HG03439 (cell line): ENCODE measurements at regions not wholly inside any gene's neighbourhood (a gene's known extent, or its start where the extent isn't known, plus 50 kb on each side); places are given as distances from the start of the nearest gene placed in this dataset.

Experiments used
- ATAC-seq: cut with Tn5 transposase; IDR thresholded peaks from one replicate; pipeline ENCODE4 v1.9.1; 2021; ENCODE audit warnings: mild to moderate bottlenecking, moderate library complexity; ENCODE audit not compliant: unreplicated experiment

DNA sequence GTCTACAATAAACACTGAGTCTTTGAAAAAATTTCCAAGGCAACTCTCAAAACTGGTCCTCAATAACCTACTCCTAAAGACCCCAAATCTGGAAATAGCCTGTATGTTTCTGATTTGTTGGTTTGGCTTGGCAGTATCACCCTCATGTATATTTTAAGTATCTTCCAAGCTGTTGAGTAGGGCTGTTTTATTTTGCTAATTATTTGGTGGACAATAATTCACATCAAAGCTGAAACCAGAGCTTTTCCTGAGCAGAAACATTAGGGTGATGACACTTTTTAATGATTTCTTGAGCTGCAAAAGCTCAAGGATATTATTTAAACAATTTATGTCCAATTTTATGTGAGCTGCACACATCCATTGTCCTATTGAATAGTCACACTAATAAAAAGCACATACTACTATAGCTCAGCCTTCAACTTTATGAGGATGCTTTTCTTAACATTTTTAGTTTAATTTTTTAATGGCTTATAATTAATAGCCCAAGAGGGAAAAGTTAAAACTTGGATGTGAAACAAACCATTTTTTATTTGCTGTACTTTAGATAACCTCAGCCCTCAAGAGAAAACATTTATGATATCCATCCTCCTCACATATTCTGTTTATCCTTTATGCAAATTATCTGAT, 393.1 kb downstream of the TAF11L14 start:
- no peak for ATAC-seq

DNA sequence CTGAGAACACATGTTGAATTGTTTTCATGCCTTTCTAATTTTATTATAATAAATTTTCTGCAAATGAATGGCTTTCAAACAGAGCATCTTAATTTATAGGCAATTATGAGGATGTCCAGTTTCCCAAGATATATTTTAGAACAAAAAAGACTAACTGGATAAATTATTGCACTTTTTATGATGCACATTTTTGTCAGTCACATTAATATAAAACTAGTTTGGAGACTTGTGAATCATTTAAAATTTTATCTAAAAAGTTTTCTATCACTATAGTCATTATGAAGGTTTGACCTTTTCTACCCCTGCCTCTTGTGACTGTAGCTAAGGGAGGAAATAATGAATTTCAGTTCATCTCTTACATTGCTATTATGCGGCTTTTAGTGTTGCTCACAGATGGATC, 393.8 kb downstream of the TAF11L14 start:
- ATAC-seq = no peak

DNA sequence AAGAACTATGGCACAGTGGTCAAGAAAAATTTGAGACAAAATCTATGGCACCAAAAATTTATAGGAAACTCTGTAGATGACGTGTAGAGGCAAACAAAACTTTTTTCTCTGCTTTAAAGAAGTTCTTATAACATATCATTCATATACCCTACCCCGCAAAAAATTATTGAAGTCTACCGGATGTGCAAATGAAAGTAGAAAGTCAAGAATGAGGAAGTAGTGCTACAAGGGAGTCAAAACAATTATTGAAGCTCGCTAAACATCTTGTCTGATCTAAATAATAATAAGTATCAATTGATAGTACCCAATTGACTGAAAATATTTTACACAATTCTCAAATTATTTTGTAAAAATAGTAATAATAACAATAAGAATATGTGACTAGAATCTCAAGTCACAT, 398.5 kb downstream of the TAF11L14 start:
- ATAC-seq = no peak

DNA sequence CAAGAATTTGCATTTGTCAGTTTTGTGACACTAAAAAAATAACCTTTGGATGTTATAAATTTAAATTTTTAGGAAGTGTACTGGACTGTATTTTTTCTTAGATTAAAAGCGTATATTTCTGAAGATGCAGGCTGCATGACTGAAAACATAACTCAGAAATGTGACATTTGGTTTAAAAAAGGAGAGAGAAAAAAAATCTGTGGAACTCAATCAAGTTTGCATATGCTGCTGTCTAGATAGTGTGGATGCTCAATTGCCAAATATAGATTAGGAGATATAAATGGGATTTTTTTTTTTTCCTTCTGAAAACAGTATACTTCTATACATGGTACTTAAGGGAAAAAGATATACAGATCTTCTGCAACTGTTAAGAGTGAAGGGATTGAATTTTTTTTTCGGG, 402.3 kb downstream of the TAF11L14 start:
- ATAC-seq = no peak

DNA sequence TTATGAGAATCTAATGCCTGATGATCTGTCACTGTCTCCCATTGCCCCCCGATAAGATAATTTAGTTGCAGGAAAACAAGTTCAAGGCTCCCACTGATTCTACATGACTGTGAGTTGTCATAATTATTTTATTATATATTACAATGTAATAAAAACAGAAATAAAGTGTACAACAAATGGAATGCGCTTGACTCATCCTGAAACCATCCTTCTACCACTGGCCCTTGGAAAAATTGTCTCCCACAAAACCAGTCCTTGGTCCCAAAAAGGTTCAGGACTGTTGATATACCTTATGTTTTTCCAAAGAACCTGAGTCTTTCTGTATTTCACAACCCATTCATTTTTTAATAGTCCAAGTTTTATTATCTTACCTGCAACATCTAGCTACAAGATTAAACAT, 403.5 kb downstream of the TAF11L14 start:
- no peak for ATAC-seq

DNA sequence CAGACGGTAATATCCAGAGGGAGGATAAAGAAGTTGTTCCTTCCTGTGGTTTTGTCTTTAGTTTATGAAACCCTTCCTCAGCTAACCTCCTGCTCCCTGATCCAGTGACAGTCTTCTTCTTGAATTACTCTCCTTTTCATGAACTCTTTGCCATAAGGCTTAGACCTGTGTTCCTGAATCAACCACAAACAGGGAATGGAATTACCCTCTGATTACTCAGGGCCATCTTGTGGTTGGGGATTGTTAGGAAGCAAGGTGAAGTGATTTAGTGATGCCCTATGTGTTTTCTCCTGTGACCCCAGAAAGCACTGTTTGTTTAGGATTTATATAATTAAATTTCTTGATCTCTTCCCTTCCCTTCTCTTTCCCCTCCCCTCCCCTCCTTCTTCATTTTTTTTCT, 409.1 kb downstream of the TAF11L14 start:
- ATAC-seq = no peak

DNA sequence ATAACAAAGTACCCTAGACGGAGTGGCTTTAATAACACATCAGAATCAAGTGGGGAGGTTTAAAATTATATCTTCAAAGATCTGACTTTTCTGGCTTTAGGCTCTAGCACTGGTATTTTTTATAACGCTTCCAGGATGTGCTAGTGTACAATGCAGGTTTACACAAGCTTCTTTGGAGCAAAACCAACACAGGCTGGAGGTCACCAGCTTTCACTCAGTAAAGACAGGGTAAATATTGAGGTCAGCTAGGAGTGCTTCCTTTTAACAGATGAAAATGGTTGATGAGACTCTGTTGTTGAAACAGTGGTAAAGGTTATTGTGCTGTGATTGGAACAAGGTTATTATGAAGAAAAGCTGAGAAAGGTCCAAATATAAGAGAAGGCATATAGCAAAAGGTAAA, 414.2 kb downstream of the TAF11L14 start:
- ATAC-seq = no peak

DNA sequence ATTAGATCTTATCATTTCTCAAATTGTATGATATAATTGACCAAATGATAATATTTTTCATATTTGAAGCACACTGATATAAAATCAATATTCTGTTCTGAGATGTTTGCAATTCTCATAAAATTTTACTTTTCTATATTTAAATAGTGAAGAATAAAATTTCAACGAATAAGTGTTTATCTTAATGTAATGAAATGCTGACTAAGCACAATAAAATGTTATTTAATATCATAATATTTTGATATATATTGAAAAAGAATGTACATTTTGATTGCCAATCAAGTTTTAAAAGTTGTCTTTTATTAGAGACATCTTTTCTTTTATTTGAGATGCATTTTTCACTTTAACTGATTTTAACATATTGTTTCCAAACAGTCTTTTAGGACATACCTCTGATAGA, 416.1 kb downstream of the TAF11L14 start:
- no peak for ATAC-seq

DNA sequence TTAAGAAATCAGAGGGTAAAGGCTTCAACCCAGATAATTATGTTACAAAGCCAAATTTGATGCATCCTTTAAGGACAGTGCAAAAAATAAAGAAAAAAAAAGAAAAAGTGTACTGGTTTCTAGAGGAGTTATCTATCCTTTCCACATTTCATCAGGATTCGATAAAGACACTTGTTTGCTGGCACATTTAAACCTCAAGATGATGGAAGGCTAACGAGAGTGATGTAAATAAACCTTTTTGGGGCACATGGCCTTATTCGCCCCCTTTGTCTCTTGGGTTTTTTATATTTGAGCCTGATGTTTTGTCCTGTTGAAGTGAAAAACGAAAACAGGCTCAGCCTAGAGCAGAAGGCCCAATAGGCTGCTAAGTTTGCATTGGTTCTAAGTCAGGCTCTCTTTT, 416.5 kb downstream of the TAF11L14 start:
- ATAC-seq = no peak

DNA sequence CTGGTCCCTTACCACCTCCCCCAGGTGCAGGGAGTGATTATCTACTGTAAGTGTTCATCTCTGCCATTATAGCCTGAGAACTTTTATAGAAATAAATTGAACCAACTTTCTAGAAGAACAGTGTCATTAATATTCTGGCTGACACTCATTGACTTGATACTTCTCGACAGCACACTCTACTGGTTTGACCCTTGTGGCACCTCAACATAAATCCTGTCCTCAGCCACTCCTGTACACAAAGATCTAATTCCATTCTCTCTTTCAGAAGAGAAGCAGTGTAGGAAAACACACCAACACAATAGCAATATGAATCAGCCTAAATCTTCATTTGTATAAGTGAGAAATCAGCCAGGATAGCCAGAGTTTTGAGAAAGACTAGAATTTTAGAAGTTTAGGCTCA, 417.7 kb downstream of the TAF11L14 start:
- ATAC-seq = no peak

DNA sequence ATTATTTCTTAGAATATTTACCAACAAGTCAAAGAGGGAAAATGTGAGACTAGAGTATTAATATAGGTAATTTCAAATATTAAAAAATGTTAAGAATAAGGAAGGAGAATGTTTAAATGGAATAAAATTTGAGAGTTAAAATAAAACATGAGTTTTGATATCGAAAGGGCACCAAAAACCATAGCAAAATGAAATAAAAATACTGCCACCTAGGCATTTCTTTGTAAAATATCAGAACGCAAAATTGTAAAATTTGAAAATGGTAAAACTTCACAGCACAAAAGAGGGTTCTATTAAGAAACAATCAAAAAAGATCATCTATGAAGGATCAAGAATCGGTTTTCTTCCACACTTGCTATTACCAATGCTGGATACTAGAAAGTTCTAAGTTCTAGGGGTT, 418.3 kb downstream of the TAF11L14 start:
- no peak for ATAC-seq

DNA sequence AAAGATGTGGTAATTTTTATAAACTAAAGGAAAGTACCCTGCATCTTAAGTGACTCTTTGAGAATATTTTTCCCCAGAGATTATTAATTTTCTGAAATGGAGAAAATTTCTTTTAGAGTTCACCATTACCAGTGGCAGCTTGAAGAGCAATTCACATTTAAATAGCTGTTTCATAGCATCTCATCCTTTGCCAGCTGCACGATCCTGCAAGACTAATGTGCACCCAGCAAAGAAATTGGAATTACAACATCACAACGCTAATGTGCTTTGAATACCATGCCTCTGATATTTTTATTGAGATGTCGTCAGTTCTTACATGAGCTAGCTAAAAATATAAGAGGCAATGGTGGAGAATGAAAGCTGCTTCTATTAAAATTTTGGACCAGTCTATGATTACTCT, 423.5 kb downstream of the TAF11L14 start:
- no peak for ATAC-seq

DNA sequence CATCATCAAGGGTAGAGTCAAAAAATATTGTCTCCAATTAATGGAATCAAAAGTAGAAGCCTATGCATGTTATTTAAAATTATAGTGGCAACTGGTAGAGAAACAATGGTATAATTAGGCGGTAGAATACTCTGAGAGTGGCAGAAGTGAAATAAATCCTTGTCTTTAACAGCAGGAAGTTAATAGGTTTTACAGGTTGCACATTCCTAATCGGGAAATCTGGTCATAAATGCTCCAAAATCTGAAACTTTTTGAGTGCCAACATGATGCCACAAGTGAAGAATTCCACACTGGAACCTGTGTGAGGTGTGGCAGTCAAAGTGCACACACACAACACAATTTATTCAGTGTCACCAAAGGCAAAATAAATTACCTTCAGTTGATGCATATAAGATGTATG, 433.4 kb downstream of the TAF11L14 start:
- no peak for ATAC-seq

DNA sequence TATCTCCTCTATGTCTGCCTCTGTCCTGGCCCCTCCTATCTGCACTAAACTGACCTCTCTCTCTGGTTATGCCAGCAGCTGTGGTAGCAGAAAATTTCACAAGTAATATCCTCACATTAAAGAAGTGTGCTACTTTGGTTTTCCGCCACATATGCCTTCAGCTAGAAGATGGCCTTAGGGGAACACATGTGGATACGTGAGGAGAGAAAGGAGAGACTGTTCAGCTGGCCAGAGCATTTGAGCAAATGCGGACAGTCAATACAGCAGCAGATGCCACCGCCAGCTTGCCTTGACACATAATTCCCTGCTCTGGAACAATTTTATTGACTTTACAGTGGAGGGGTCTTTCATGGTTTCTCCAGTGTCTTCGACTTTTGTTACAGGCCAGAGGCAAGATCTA, 434.6 kb downstream of the TAF11L14 start:
- no peak for ATAC-seq

DNA sequence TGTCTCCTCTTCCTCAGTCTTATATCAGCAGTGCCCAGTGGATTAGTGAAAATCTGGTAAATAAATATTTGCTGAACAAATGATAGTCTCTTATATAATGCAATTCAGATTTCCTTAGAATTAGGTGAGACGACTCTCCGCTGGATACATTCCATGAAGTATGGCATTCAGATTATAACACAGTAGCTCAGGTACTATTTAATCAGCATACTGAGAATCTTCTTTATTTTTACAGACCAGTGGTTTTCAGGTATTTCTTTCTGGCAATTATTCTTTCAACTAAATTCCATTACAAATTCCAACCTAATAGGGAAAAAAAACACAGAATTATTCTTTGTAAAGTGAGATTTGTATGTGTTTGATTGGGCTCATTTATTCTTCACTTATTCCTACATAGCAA, 435.5 kb downstream of the TAF11L14 start:
- no peak for ATAC-seq

DNA sequence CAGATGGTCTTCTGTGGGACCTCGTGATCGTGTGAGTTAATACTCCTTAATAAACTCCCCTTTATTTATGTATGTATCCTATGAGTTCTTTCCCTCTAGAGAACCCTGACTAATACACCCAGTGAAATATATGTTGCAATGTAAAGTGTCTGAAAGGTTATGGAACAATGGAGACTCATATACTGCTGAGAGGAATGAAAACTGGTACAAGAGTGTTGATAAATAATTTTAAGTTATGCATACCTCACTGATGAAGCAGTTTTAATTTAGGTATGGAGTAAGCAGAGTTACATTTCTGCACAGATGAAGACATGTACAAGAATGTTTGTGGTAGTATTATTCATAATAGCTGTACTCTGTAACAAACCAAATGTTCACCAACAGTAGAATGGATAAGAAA, 438.3 kb downstream of the TAF11L14 start:
- no peak for ATAC-seq

DNA sequence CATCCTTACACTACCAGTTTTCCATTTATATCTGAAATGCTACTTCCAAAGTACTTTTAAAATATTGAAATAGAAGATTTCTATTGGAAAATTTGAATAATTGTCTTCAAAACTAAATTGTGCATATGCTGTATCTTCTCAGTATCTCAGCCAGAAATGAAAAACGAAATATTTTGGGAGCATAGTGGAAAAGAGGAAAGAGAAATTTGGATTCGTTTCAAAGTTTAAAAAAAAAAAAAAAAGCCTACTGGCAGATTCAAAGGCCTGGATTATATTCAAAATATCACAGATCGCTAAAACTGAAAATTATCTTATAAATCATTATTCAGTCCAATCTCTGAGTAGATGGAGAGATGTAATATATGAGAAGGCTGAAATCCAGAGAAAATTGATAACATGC, 440.7 kb downstream of the TAF11L14 start:
- no peak for ATAC-seq

DNA sequence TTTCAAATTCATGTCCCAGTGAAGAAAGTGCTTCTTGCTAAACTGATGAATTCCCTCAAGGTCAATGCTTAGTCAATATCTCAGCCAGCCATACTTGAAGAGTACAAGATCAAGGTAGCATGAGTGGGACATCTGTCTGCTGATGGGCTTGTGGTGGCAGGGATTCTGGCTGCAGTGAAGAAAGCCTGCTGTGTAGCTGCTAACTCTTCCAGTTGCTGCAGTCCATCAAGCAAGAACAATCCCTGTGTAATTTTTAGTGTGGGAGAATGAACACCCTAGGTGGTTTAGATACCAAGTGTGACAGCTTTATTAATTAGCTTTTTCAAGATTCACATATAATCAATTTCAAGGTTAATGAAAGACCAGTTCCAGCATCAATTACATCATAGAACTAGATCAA, 443.9 kb downstream of the TAF11L14 start:
- ATAC-seq = no peak

DNA sequence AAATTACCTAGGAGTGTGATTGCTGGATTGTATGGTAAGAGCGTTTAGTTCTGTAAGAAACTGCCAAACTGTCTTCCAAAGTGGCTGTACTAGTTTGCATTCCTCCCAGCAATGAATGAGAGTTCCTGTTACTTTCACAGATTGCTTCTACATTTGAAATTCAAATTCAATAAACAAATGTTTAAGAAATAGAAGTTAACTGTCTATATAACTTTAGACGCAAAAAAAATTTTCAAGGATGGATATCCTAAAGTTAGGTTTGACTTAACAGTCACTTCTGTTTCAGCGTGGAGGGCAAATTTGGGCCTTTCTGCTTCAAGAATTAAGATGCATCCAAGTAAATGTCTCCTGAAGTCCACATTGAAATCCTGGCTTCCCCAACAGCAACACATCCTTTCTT, 445.6 kb downstream of the TAF11L14 start:
- ATAC-seq = no peak

DNA sequence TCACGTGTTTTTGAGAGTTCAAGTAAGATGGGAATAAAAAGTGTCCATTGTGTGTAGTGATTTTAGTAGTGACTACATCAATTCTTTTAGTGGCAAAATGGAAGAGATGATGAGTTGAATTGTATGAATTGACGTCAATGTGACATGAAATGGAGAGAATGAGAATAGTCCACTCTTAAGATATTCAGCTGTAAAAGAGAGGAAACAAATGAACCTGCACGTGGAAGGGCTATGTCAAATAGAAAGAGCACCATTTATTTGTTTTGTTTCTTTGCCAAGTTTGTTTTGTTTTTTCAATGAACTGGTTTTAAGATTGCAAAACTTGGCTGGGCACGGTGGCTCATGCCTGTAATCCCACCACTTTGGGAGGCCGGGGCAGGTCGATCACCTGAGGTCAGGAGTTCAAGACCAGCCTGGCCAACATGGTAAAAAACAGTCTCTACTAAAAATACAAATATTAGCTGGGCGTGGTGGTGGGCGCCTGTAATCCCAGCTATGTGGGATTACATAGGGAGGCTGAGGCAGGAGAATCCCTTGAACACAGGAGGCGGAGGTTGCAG, 453.8 kb downstream of the TAF11L14 start:
- no peak for ATAC-seq

DNA sequence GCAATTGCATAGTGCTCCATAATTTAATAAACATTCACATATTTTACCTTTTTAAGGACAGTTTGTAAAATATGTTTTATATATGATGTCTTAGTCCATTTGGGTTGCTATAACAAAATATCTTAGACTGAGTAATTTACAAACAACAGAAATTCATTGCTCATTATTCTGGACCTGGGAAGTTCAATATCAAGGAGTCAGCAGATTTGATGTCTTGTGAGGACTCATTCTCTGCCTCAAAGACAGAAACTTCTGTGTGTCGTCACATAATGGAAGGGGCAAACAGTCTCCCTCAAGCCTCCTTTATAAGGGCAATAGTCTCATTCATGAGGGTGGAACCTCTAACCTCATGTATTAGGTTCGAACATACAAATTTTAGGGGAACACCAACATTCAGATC, 455.9 kb downstream of the TAF11L14 start:
- ATAC-seq = no peak

DNA sequence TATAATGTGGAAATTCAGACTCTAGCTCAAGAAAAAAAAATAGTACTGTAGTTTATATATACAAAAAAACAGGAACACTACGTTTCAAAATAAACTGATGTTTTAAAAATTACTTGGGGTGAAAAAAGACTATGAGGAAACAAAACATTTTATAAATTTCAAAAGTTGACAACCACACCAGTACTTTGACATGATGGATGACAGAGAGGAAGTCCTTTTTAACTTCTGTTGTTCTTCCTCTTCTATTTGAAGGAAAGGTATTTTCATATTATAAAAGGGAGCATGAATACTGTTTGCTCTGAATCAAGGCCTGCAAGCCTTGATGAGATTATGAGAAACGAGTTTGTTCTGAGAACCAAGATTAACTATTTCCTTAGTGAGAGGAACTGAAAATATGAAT, 456.9 kb downstream of the TAF11L14 start:
- ATAC-seq = no peak

DNA sequence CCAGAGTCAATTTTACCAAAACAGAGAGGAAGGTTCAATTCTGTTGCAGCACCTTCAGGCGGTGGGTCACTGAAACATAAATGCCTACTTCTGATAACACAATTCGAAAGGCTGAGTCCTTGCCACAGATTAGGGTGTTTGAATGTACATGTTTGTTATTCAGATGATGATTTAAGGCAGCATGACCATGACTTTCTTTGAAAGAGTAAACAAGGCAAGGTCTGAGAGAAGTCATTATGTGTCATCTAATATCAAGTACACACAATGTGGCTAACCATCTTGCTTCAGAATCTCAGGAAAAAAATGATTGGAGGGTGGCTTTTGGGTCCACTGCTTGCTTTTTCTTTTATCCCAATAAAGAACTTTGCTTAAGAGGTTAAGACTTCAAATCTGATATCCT, 457.5 kb downstream of the TAF11L14 start:
- no peak for ATAC-seq
